ENCODE measurements at regions not wholly inside any gene's neighbourhood (a gene's known extent, or its start where the extent isn't known, plus 50 kb on each side); places are given as distances from the start of the nearest gene placed in this dataset.
A peak's percentile ranks its signal among the peaks of the same experiment; 100 is the strongest.

- H3K36me3 ChIP-seq, result no peaks in the 10 kb centered on the region
- peaks cover 18 to 100% (median 94%) of the 10 kb centered on the region in 12 donors for H3K4me1 ChIP-seq
- ATAC-seq, result peak in 2 of 4 donors; percentile 37 to 45
- H3K27ac ChIP-seq, result peak overlapping the region in 7 of 12 donors; percentile 13 to 70 (median 34)
- DNase-seq, result no peak
- intact Hi-C loops (cut with DNase I), result loop anchor here in 2 of 10 donors (2.0 to 5.0 kb wide), 2 partner anchors 19 to 47 kb away; no protein-coding TSS in a partner anchor
- no peaks in the 10 kb centered on the region for H3K27me3 ChIP-seq
- H3K4me3 ChIP-seq, result no peak overlapping the region
- TF ChIP-seq CTCF (IDR thresholded peaks at IDR 0.05), result no peak
- no peak for TF ChIP-seq POLR2A (IDR thresholded peaks at IDR 0.05)
- H3K9me3 ChIP-seq, result no peaks in the 10 kb centered on the region
- WGBS, 4 donors, result 37 to 47% (median 41%) methylated on average over 3 of the region's 3 CpGs
Observed at GRCh38 chr1:201759194-201759815, 69.7 kb upstream of the IPO9 start.

- TF ChIP-seq CTCF (IDR thresholded peaks at IDR 0.05) (no peak), POLR2A (IDR thresholded peaks at IDR 0.05) (no peak)
- Histone ChIP-seq H3K27ac (peak overlapping the region in 11 of 12 donors; percentile 3 to 70 (median 17)), H3K36me3 (no peaks in the 10 kb centered on the region), H3K4me1 (peaks cover 16 to 100% (median 93%) of the 10 kb centered on the region in 12 donors), H3K27me3 (no peaks in the 10 kb centered on the region), H3K9me3 (no peaks in the 10 kb centered on the region), H3K4me3 (no peak overlapping the region)
- 18 to 37% (median 25%) methylated on average over 1 of the region's 1 CpG for WGBS, 4 donors
- ATAC-seq (no peak), DNase-seq (no peak)
- intact Hi-C loops (cut with DNase I), result no loop called here
Observed at GRCh38 chr1:201760516-201760915, 68.4 kb upstream of the IPO9 start.

GRCh38 chr1:201761178-201761577 is 67.8 kb upstream of the IPO9 start:
- H3K36me3 ChIP-seq, result no peaks in the 10 kb centered on the region
- no peaks in the 10 kb centered on the region for H3K9me3 ChIP-seq
- H3K4me3 ChIP-seq, result no peak overlapping the region
- TF ChIP-seq POLR2A (IDR thresholded peaks at IDR 0.05) (no peak), CTCF (IDR thresholded peaks at IDR 0.05) (no peak)
- H3K27me3 ChIP-seq, result no peaks in the 10 kb centered on the region
- intact Hi-C loops (cut with DNase I), result no loop called here
- H3K27ac ChIP-seq, result peak overlapping the region in 11 of 12 donors; percentile 3 to 70 (median 17)
- ATAC-seq (no peak), DNase-seq (no peak)
- WGBS, 4 donors, result 62 to 74% (median 71%) methylated on average over 8 of the region's 8 CpGs
- H3K4me1 ChIP-seq, result peaks cover 15 to 100% (median 95%) of the 10 kb centered on the region in 12 donors

GRCh38 chr1:201761871-201762270 is 67.1 kb upstream of the IPO9 start:
- WGBS, 4 donors, result 91 to 93% (median 92%) methylated on average over 4 of the region's 4 CpGs
- Histone ChIP-seq H3K4me3 (no peak overlapping the region), H3K36me3 (no peaks in the 10 kb centered on the region), H3K4me1 (peaks cover 15 to 100% (median 92%) of the 10 kb centered on the region in 12 donors), H3K27ac (peak overlapping the region in 11 of 12 donors; percentile 4 to 70 (median 37)), H3K27me3 (no peaks in the 10 kb centered on the region), H3K9me3 (no peaks in the 10 kb centered on the region)
- TF ChIP-seq POLR2A (IDR thresholded peaks at IDR 0.05) (no peak), CTCF (IDR thresholded peaks at IDR 0.05) (no peak)
- intact Hi-C loops (cut with DNase I), result no loop called here
- DNase-seq, result no peak
- ATAC-seq, result no peak
